H1 (cell line): ENCODE measurements at regions not wholly inside any gene's neighbourhood (a gene's known extent, or its start where the extent isn't known, plus 50 kb on each side); places are given as distances from the start of the nearest gene placed in this dataset.

Experiments
- CTCF ChIA-PET: fragments of 300-600 bp; sonication (Branson Sonifier 250); formaldehyde crosslinking; loops from one replicate; lab custom pipeline; 2021; ENCODE audit not compliant: partially characterized antibody; lab: Charles Lee
- POLR2A ChIA-PET: fragments of 300-600 bp; sonication (Branson Sonifier 250); formaldehyde crosslinking; loops from one replicate; lab custom pipeline; 2021; ENCODE audit warnings: inconsistent platforms; ENCODE audit not compliant: partially characterized antibody; lab: Charles Lee
- DNase-seq, 2 experiments: peaks; one replicate each; pipeline versions ENCODE4 v3.0.0 to v3.0.0-alpha.2; 2010 to 2022; ENCODE audit warnings: low spot score in 2 of 2, low read depth in 1 of 2, mixed read lengths in 1 of 2
- FAIRE-seq: peaks from 2 replicates; lab custom pipeline; 2011; peaks lifted over from hg19 to GRCh38; lab: Jason Lieb, UNC
- H2AFZ ChIP-seq: 2 replicates; pipeline ENCODE4 v1.8.1; 2012; ENCODE audit warnings: low read length, inconsistent platforms
- H2AK5ac ChIP-seq: 2 replicates; pipeline ENCODE4 v1.6.1; 2013; ENCODE audit warnings: low read depth, low read length
- H2BK120ac ChIP-seq: replicated peaks from 2 replicates; pipeline ENCODE3; 2013; ENCODE audit warnings: low read depth, low read length, inconsistent platforms
- H2BK12ac ChIP-seq: 2 replicates; pipeline ENCODE4 v1.6.1; 2013; ENCODE audit warnings: low read depth, low read length
- H2BK15ac ChIP-seq: 2 replicates; pipeline ENCODE4 v1.6.1; 2013; ENCODE audit warnings: low read length
- H2BK20ac ChIP-seq: 2 replicates; pipeline ENCODE4 v1.6.1; 2013; ENCODE audit warnings: low read length
- H2BK5ac ChIP-seq: 2 replicates; pipeline ENCODE4 v1.6.1; 2013; ENCODE audit warnings: low read depth, low read length
- H3K14ac ChIP-seq: 2 replicates; pipeline ENCODE4 v1.6.1; 2013; ENCODE audit warnings: inconsistent platforms; ENCODE audit not compliant: insufficient read length
- H3K18ac ChIP-seq: 2 replicates; pipeline ENCODE4 v1.6.1; 2013; ENCODE audit warnings: low read length; ENCODE audit errors: extremely low read depth
- H3K23ac ChIP-seq: 2 replicates; pipeline ENCODE4 v1.6.1; 2013; ENCODE audit warnings: inconsistent platforms; ENCODE audit not compliant: insufficient read length
- H3K23me2 ChIP-seq: 2 replicates; pipeline ENCODE4 v1.6.1; 2013; ENCODE audit warnings: low read depth, low read length
- H3K27ac ChIP-seq: 2 replicates; pipeline ENCODE4 v1.6.1; 2011; ENCODE audit warnings: low read depth, low read length, inconsistent platforms
- H3K27me3 ChIP-seq, 4 experiments: replicated peaks in 1 of 4; 1 replicate in 1 of 4; 2 replicates in 3 of 4; pipeline versions ENCODE4 v1.6.1 to v1.8.1; 2011 to 2013; ENCODE audit warnings: low read length in 3 of 4, mild to moderate bottlenecking in 3 of 4, inconsistent platforms in 2 of 4, mixed read lengths in 2 of 4, moderate library complexity in 1 of 4; ENCODE audit not compliant: control insufficient read depth in 3 of 4, insufficient read depth in 3 of 4; ENCODE audit errors: extremely low read depth in 1 of 4
- H3K36me3 ChIP-seq, 4 experiments: 2 replicates each; pipeline versions ENCODE4 v1.6.1 to v1.8.1; 2011 to 2013; ENCODE audit warnings: mild to moderate bottlenecking in 4 of 4, low read length in 3 of 4, moderate library complexity in 2 of 4, control low read depth in 1 of 4, inconsistent platforms in 1 of 4; ENCODE audit not compliant: insufficient read depth in 4 of 4, control insufficient read depth in 2 of 4
- H3K4ac ChIP-seq: replicated peaks from 2 replicates; pipeline ENCODE3; 2013; ENCODE audit warnings: low read length, low read depth, mixed read lengths, inconsistent platforms; ENCODE audit not compliant: insufficient read length
- H3K4me1 ChIP-seq, 4 experiments: replicated peaks in 1 of 4; 1 replicate in 1 of 4; 2 replicates in 3 of 4; pipeline versions ENCODE4 v1.6.1 to v1.8.1; 2011 to 2013; ENCODE audit warnings: low read length in 3 of 4, inconsistent platforms in 2 of 4, mixed read lengths in 1 of 4; ENCODE audit not compliant: insufficient read depth in 4 of 4, control insufficient read depth in 3 of 4
- H3K4me2 ChIP-seq, 2 experiments: 2 replicates each; pipeline versions ENCODE4 v1.6.1 to v1.8.1; 2011 to 2013; ENCODE audit warnings: low read depth in 2 of 2, low read length in 2 of 2, control low read depth in 1 of 2, inconsistent platforms in 1 of 2, mild to moderate bottlenecking in 1 of 2; ENCODE audit not compliant: insufficient read depth in 1 of 2
- H3K4me3 ChIP-seq, 4 experiments: fragments of 200-600, 300-600 bp in 1 of 4; sonication (generic), shearing (Covaris generic), sonication (Bioruptor Twin) in 1 of 4; 2 replicates each; pipeline versions ENCODE4 v1.5.1 to v1.8.1; 2011 to 2016; ENCODE audit warnings: low read length in 4 of 4, low read depth in 3 of 4, control low read depth in 2 of 4, inconsistent platforms in 2 of 4, mild to moderate bottlenecking in 2 of 4, mixed read lengths in 1 of 4, moderate library complexity in 1 of 4; ENCODE audit not compliant: insufficient read depth in 2 of 4; ENCODE audit errors: extremely low read depth in 1 of 4
- H3K56ac ChIP-seq: replicated peaks from 2 replicates; pipeline ENCODE3; 2013; ENCODE audit warnings: low read depth, mild to moderate bottlenecking, mixed read lengths, low read length, inconsistent platforms; ENCODE audit not compliant: insufficient read length
- H3K79me1 ChIP-seq: 2 replicates; pipeline ENCODE4 v1.6.1; 2013; ENCODE audit warnings: low read depth, low read length, control low read depth
- H3K79me2 ChIP-seq, 2 experiments: 2 replicates each; pipeline versions ENCODE4 v1.6.1 to v1.8.1; 2012 to 2013; ENCODE audit warnings: low read length in 2 of 2, mild to moderate bottlenecking in 2 of 2, inconsistent platforms in 1 of 2; ENCODE audit not compliant: insufficient read depth in 2 of 2, control insufficient read depth in 1 of 2
- H3K9ac ChIP-seq, 4 experiments: replicated peaks in 1 of 4; 1 replicate in 1 of 4; 2 replicates in 3 of 4; pipeline versions ENCODE4 v1.6.1 to v1.8.1; 2011 to 2013; ENCODE audit warnings: low read depth in 3 of 4, low read length in 3 of 4, control low read depth in 2 of 4, mild to moderate bottlenecking in 2 of 4, moderate library complexity in 2 of 4, inconsistent platforms in 1 of 4; ENCODE audit errors: extremely low read depth in 1 of 4
- H3K9me3 ChIP-seq, 2 experiments: 2 replicates each; pipeline versions ENCODE4 v1.6.1 to v1.8.1; 2012 to 2013; ENCODE audit warnings: mild to moderate bottlenecking in 2 of 2, moderate library complexity in 2 of 2, control low read depth in 1 of 2, inconsistent platforms in 1 of 2, low read depth in 1 of 2, low read length in 1 of 2, mixed read lengths in 1 of 2; ENCODE audit not compliant: insufficient read depth in 2 of 2
- H4K20me1 ChIP-seq, 2 experiments: replicated peaks in 1 of 2; 2 replicates each; pipeline versions ENCODE3 to v1.8.1; 2011 to 2013; ENCODE audit warnings: inconsistent platforms in 2 of 2, low read length in 2 of 2, mild to moderate bottlenecking in 1 of 2; ENCODE audit not compliant: insufficient read depth in 2 of 2, control insufficient read depth in 1 of 2
- H4K5ac ChIP-seq: 2 replicates; pipeline ENCODE4 v1.6.1; 2013; ENCODE audit warnings: low read length, low read depth, mixed read lengths, inconsistent platforms; ENCODE audit not compliant: insufficient read length
- H4K8ac ChIP-seq: 2 replicates; pipeline ENCODE4 v1.8.0; 2013; ENCODE audit warnings: mild to moderate bottlenecking, moderate library complexity, low read length, inconsistent platforms; ENCODE audit not compliant: insufficient read depth; ENCODE audit errors: extremely low read depth
- H4K91ac ChIP-seq: replicated peaks from 2 replicates; pipeline ENCODE3; 2013; ENCODE audit warnings: low read length, mixed read lengths, inconsistent platforms; ENCODE audit not compliant: insufficient read length
- GABPA ChIP-seq: IDR thresholded peaks from 2 replicates; pipeline ENCODE4 v1.6.1; 2011; ENCODE audit warnings: mild to moderate bottlenecking, low read length, moderate library complexity, borderline replicate concordance; ENCODE audit not compliant: insufficient read depth
- JUN ChIP-seq: IDR thresholded peaks from 2 replicates; pipeline ENCODE4 v1.6.1; 2011; ENCODE audit warnings: low read depth, mild to moderate bottlenecking, improper control_type of control experiment, low read length
- KDM1A ChIP-seq: fragments of 200-600, 300-600 bp; sonication (generic); IDR thresholded peaks from 2 replicates; pipeline ENCODE4 v1.7.1; 2016; ENCODE audit warnings: mild to moderate bottlenecking, low read length, borderline replicate concordance
- KDM5A ChIP-seq: fragments of 200-600 bp; IDR thresholded peaks from 2 replicates; pipeline ENCODE4 v1.7.1; 2012; ENCODE audit warnings: mild to moderate bottlenecking, low read length, inconsistent platforms, mixed read lengths
- PHF8 ChIP-seq: fragments of 200-600 bp; sonication (generic); conservative IDR thresholded peaks from 2 replicates; pipeline ENCODE4 v1.7.1; 2012; ENCODE audit warnings: low read depth, mild to moderate bottlenecking, inconsistent platforms, low read length, moderate library complexity
- RAD21 ChIP-seq, 2 experiments: IDR thresholded peaks in 1 of 2; conservative IDR thresholded peaks in 1 of 2; 2 replicates each; pipeline ENCODE4 v1.6.1; 2011; ENCODE audit warnings: low read depth in 2 of 2, low read length in 2 of 2, improper control_type of control experiment in 1 of 2, inconsistent platforms in 1 of 2, mild to moderate bottlenecking in 1 of 2, moderate library complexity in 1 of 2
- SAP30 ChIP-seq: fragments of 300-600 bp; sonication (generic); IDR thresholded peaks from 2 replicates; pipeline ENCODE4 v1.7.1; 2012; ENCODE audit warnings: low read length, moderate library complexity, mild to moderate bottlenecking, inconsistent platforms; ENCODE audit not compliant: insufficient read depth, insufficient replicate concordance
- SUZ12 ChIP-seq: fragments of 200-600 bp; sonication (generic); IDR thresholded peaks from 2 replicates; pipeline ENCODE4 v1.6.1; 2012; ENCODE audit warnings: mild to moderate bottlenecking, inconsistent platforms, low read length, moderate library complexity, mixed read lengths
- ZNF274 ChIP-seq: IDR thresholded peaks from 2 replicates; pipeline ENCODE4 v1.7.0; 2012; ENCODE audit warnings: low read length, borderline replicate concordance; ENCODE audit errors: extremely low read depth
- WGBS, 2 experiments: shearing (Covaris generic) in 1 of 2; methylation state at CpG; one replicate each; pipeline versions ENCODE4 v1.1.6 to v1.1.7; 2013 to 2015; ENCODE audit warnings: low lambda C conversion rate in 2 of 2, mixed read lengths in 2 of 2, inconsistent platforms in 1 of 2, low coverage in 1 of 2, missing lambda C conversion rate in 1 of 2; ENCODE audit not compliant: insufficient replicate concordance in 2 of 2, insufficient coverage in 1 of 2, insufficient read length in 1 of 2; ENCODE audit errors: extremely low coverage in 1 of 2, missing lambda C conversion rate in 1 of 2; 5-methylcytosine and 5-hydroxymethylcytosine counted together
- TF ChIP-seq, protein P1 (sequence below): IDR thresholded peaks from 2 replicates; pipeline ENCODE4 v1.6.1; 2012; ENCODE audit warnings: inconsistent platforms

DNA sequence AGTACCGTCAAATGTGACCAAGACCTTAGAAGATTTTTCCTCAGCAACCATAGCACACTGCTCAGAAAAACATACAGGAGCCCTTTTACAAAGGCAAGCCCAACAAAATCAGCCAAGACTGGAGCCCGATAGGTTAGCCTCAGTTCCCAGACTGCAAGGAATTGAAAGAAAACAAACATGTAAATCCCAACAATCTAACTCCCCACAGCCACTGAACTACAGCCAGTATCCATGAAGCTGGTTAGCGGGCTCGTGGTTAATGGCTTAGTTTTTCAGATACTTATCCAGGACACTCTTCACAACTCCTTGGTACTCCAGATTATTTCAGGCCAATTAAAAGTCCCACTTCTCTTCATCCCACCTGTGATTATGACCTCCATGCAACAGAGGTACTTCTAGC, 201.6 kb downstream of the IPMK start:
- Histone ChIP-seq H3K56ac (no peak overlapping the region), H3K9ac (no peak overlapping the region), H4K91ac (no peak overlapping the region), H2BK15ac (no peak overlapping the region), H3K36me3 (no peaks in the 10 kb centered on the region), H3K23me2 (no peaks in the 10 kb centered on the region; the same call in 1 of the 2 replicates), H3K4me3 (no peak overlapping the region), H4K5ac (no peak overlapping the region), H3K4ac (no peak overlapping the region), H2BK12ac (no peak overlapping the region), H3K27ac (no peak overlapping the region), H3K14ac (no peak overlapping the region), H2AK5ac (no peak overlapping the region), H4K8ac (no peak overlapping the region), H3K4me1 (peaks cover 0 to 12% (median 7%) of the 10 kb centered on the region in 4 experiments; a peak in 6 of 7 replicates), H3K4me2 (no peak overlapping the region), H2BK5ac (no peak overlapping the region), H3K79me1 (no peaks in the 10 kb centered on the region), H2BK120ac (no peak overlapping the region), H3K27me3 (no peaks in the 10 kb centered on the region), H4K20me1 (no peaks in the 10 kb centered on the region), H3K18ac (no peak overlapping the region), H3K9me3 (no peaks in the 10 kb centered on the region), H2BK20ac (no peak overlapping the region), H2AFZ (no peak overlapping the region), H3K23ac (no peak overlapping the region), H3K79me2 (no peaks in the 10 kb centered on the region)
- FAIRE-seq (no peak), DNase-seq (no peak)
- ChIA-PET CTCF (interaction anchor here (0.5 to 3.4 kb wide), 9 partner anchors 86 to 490 kb away, joined by 3 to 48 read pairs (median 5); no protein-coding TSS in a partner anchor), POLR2A (no interaction called here)
- 71% methylated on average over 4 of the region's 4 CpGs; no CpG with 5 or more reads in 1 of the 2 experiments for WGBS, 2 experiments
- no peak for TF ChIP-seq SAP30
- no peak for TF ChIP-seq JUN
- no peak for TF ChIP-seq SUZ12
- no peak for TF ChIP-seq ZNF274
- no peak for TF ChIP-seq PHF8
- no peak for TF ChIP-seq RAD21 (IDR thresholded peaks at IDR 0.05 in 1 of 2, conservative IDR thresholded peaks at IDR 0.05 in 1 of 2; ENCODE audit: low read depth in 2 of 2, low read length in 2 of 2)
- TF ChIP-seq GABPA, result no peak
- no peak for TF ChIP-seq KDM1A
- TF ChIP-seq, protein P1, sequence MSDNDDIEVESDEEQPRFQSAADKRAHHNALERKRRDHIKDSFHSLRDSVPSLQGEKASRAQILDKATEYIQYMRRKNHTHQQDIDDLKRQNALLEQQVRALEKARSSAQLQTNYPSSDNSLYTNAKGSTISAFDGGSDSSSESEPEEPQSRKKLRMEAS, result no peak
- no peak for TF ChIP-seq KDM5A
